BJ (cell line): ENCODE measurements at regions not wholly inside any gene's neighbourhood (a gene's known extent, or its start where the extent isn't known, plus 50 kb on each side); places are given as distances from the start of the nearest gene placed in this dataset.

ENCODE experiments used
- CTCF ChIA-PET: fragments of 350-600 bp; formaldehyde crosslinking; extraction: SDS; loops from one replicate; lab custom pipeline; 2021; ENCODE audit warnings: antibody characterized with exemption, inconsistent platforms; lab: Yijun Ruan, JAX
- POLR2A ChIA-PET: fragments of 300-600 bp; sonication (Branson Sonifier 250); formaldehyde crosslinking; extraction: SDS; loops from one replicate; lab custom pipeline; 2021; ENCODE audit warnings: antibody characterized with exemption; lab: Charles Lee
- DNase-seq: peaks from one replicate; pipeline ENCODE4 v3.0.0-alpha.2; 2011; ENCODE audit warnings: low read depth
- H3K27me3 ChIP-seq: 2 replicates; pipeline ENCODE4 v1.6.0; 2011; ENCODE audit warnings: low read length; ENCODE audit not compliant: control insufficient read depth, insufficient read depth
- H3K36me3 ChIP-seq: 2 replicates; pipeline ENCODE4 v1.5.1; 2011; ENCODE audit warnings: low read length; ENCODE audit not compliant: control insufficient read depth, insufficient read depth
- H3K4me3 ChIP-seq: 2 replicates; pipeline ENCODE4 v1.5.1; 2011; ENCODE audit warnings: low read depth, mild to moderate bottlenecking, control low read depth, low read length
- CTCF ChIP-seq: IDR thresholded peaks from 2 replicates; pipeline ENCODE4 v1.5.1; 2011; ENCODE audit warnings: low read depth, mild to moderate bottlenecking, control low read depth, inconsistent platforms, low read length, moderate library complexity; ENCODE audit not compliant: insufficient read depth

GRCh38 chr11:27211370-27212127 is 151.5 kb downstream of the CCDC34 start:
- Histone ChIP-seq H3K4me3 (no peak overlapping the region), H3K27me3 (no peaks in the 10 kb centered on the region), H3K36me3 (no peaks in the 10 kb centered on the region)
- DNase-seq = no peak
- ChIA-PET CTCF (interaction anchor here (0.8 to 1.4 kb wide), 6 partner anchors 9 to 85 kb away, joined by 3 to 4 read pairs (median 3); no protein-coding TSS in a partner anchor), POLR2A (no interaction called here)
- peak; percentile 32 for TF ChIP-seq CTCF

- CTCF ChIA-PET = no interaction called here
- no peak for DNase-seq
- TF ChIP-seq CTCF = no peak
- Histone ChIP-seq H3K36me3 (no peaks in the 10 kb centered on the region), H3K27me3 (no peaks in the 10 kb centered on the region), H3K4me3 (no peak overlapping the region)
- POLR2A ChIA-PET = no interaction called here
Measured at GRCh38 chr11:27210531-27210930, 152.5 kb downstream of the CCDC34 start.

- DNase-seq = peak; percentile 80
- Histone ChIP-seq H3K27me3 (no peaks in the 10 kb centered on the region), H3K4me3 (no peak overlapping the region), H3K36me3 (no peaks in the 10 kb centered on the region)
- TF ChIP-seq CTCF = no peak
- ChIA-PET CTCF (interaction anchor here (0.9 to 1.0 kb wide), 2 partner anchors 74 to 276 kb away, joined by 3 read pairs; no protein-coding TSS in a partner anchor), POLR2A (no interaction called here)
Measured at GRCh38 chr11:27209562-27210005, 153.4 kb downstream of the CCDC34 start.

- Histone ChIP-seq H3K4me3 (no peak overlapping the region), H3K27me3 (no peaks in the 10 kb centered on the region), H3K36me3 (no peaks in the 10 kb centered on the region)
- no peak for DNase-seq
- TF ChIP-seq CTCF = no peak
- ChIA-PET CTCF (interaction anchor here (0.9 to 2.1 kb wide), 3 partner anchors 74 to 276 kb away, joined by 3 to 8 read pairs (median 3); no protein-coding TSS in a partner anchor), POLR2A (no interaction called here)
Measured at GRCh38 chr11:27208846-27209245, 154.2 kb downstream of the CCDC34 start.

- Histone ChIP-seq H3K27me3 (no peaks in the 10 kb centered on the region), H3K36me3 (no peaks in the 10 kb centered on the region), H3K4me3 (no peak overlapping the region)
- DNase-seq = no peak
- TF ChIP-seq CTCF = no peak
- POLR2A ChIA-PET = no interaction called here
- CTCF ChIA-PET = interaction anchor here (2.1 kb wide), 1 partner anchor 89 kb away, joined by 8 read pairs; no protein-coding TSS in a partner anchor
Measured at GRCh38 chr11:27207025-27207650, 155.9 kb downstream of the CCDC34 start.
